Neural progenitor cell (in vitro differentiated cells): ENCODE measurements at regions not wholly inside any gene's neighbourhood (a gene's known extent, or its start where the extent isn't known, plus 50 kb on each side); places are given as distances from the start of the nearest gene placed in this dataset.
"Not testable (repeated sequence)": the region's sequence is repeated elsewhere in the genome, so short reads cannot be mapped to it uniquely, and the experiment has no call there.

Source experiments
- EZH2 ChIP-seq: fragments of 200-600 bp; sonication (generic); IDR thresholded peaks from 2 replicates; pipeline ENCODE4 v1.6.1; 2017; ENCODE audit warnings: antibody characterized with exemption, mild to moderate bottlenecking, moderate library complexity
- TF ChIP-seq, protein P1 (sequence below): fragments of 200-600 bp; sonication (generic); IDR thresholded peaks from 2 replicates; pipeline ENCODE4 v1.5.1; 2017; ENCODE audit warnings: antibody characterized with exemption, mild to moderate bottlenecking

- TF ChIP-seq, protein P1, sequence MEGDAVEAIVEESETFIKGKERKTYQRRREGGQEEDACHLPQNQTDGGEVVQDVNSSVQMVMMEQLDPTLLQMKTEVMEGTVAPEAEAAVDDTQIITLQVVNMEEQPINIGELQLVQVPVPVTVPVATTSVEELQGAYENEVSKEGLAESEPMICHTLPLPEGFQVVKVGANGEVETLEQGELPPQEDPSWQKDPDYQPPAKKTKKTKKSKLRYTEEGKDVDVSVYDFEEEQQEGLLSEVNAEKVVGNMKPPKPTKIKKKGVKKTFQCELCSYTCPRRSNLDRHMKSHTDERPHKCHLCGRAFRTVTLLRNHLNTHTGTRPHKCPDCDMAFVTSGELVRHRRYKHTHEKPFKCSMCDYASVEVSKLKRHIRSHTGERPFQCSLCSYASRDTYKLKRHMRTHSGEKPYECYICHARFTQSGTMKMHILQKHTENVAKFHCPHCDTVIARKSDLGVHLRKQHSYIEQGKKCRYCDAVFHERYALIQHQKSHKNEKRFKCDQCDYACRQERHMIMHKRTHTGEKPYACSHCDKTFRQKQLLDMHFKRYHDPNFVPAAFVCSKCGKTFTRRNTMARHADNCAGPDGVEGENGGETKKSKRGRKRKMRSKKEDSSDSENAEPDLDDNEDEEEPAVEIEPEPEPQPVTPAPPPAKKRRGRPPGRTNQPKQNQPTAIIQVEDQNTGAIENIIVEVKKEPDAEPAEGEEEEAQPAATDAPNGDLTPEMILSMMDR: not testable (repeated sequence)
- TF ChIP-seq EZH2: not testable (repeated sequence)
These were observed 88.3 kb upstream of the SIMC1 start for GRCh38 chr5:176149948-176150347.
